ENCODE measurements at regions not wholly inside any gene's neighbourhood (a gene's known extent, or its start where the extent isn't known, plus 50 kb on each side); places are given as distances from the start of the nearest gene placed in this dataset.

- DNase-seq = no peak
These were observed 348.6 kb downstream of the PTEN start for GRCh38 chr10:88212069-88212468.

GRCh38 chr10:88213065-88213605 lies 349.7 kb downstream of the PTEN start:
- DNase-seq = no peak

- DNase-seq = no peak
These were observed 353.6 kb downstream of the PTEN start for GRCh38 chr10:88216976-88217375.

GRCh38 chr10:88218362-88218761 lies 354.9 kb downstream of the PTEN start:
- DNase-seq = no peak

GRCh38 chr10:88219753-88220152 lies 356.3 kb downstream of the PTEN start:
- no peak for DNase-seq

- DNase-seq = no peak
These were observed 357.9 kb downstream of the PTEN start for GRCh38 chr10:88221010-88221973.

- no peak for DNase-seq
These were observed 359.5 kb downstream of the PTEN start for GRCh38 chr10:88222881-88223280.
